ENCODE measurements at regions not wholly inside any gene's neighbourhood (a gene's known extent, or its start where the extent isn't known, plus 50 kb on each side); places are given as distances from the start of the nearest gene placed in this dataset.

- TF ChIP-seq CTCF (IDR thresholded peaks at IDR 0.05; ENCODE audit: insufficient read depth, low read depth, low read length): no peak
- H3K4me3 ChIP-seq (ENCODE audit: low read depth, low read length): no peak overlapping the region
- no peak for DNase-seq (ENCODE audit: low read depth)
Observed at GRCh38 chr15:77741106-77741505, 108.4 kb upstream of the LINGO1 start.

GRCh38 chr15:77739591-77740378 is 107.1 kb upstream of the LINGO1 start:
- DNase-seq (ENCODE audit: low read depth): no peak
- H3K4me3 ChIP-seq (ENCODE audit: low read depth, low read length): no peak overlapping the region
- no peak for TF ChIP-seq CTCF (IDR thresholded peaks at IDR 0.05; ENCODE audit: insufficient read depth, low read depth, low read length)

GRCh38 chr15:77738441-77739302 is 106.0 kb upstream of the LINGO1 start:
- no peak overlapping the region for H3K4me3 ChIP-seq (ENCODE audit: low read depth, low read length)
- no peak for DNase-seq (ENCODE audit: low read depth)
- no peak for TF ChIP-seq CTCF (IDR thresholded peaks at IDR 0.05; ENCODE audit: insufficient read depth, low read depth, low read length)

- DNase-seq (ENCODE audit: low read depth): no peak
- H3K4me3 ChIP-seq (ENCODE audit: low read depth, low read length): no peak overlapping the region
- TF ChIP-seq CTCF (IDR thresholded peaks at IDR 0.05; ENCODE audit: insufficient read depth, low read depth, low read length): no peak
Observed at GRCh38 chr15:77738038-77738370, 105.3 kb upstream of the LINGO1 start.

GRCh38 chr15:77737238-77738037 is 104.7 kb upstream of the LINGO1 start:
- DNase-seq (ENCODE audit: low read depth): no peak
- TF ChIP-seq CTCF (IDR thresholded peaks at IDR 0.05; ENCODE audit: insufficient read depth, low read depth, low read length): no peak
- no peak overlapping the region for H3K4me3 ChIP-seq (ENCODE audit: low read depth, low read length)

GRCh38 chr15:77734306-77734705 is 101.6 kb upstream of the LINGO1 start:
- TF ChIP-seq CTCF (IDR thresholded peaks at IDR 0.05; ENCODE audit: insufficient read depth, low read depth, low read length): no peak
- no peak overlapping the region for H3K4me3 ChIP-seq (ENCODE audit: low read depth, low read length)
- DNase-seq (ENCODE audit: low read depth): no peak

All from fibroblast of villous mesenchyme (primary cell).